ENCODE measurements at regions not wholly inside any gene's neighbourhood (a gene's known extent, or its start where the extent isn't known, plus 50 kb on each side); places are given as distances from the start of the nearest gene placed in this dataset.
"Not testable (repeated sequence)": the region's sequence is repeated elsewhere in the genome, so short reads cannot be mapped to it uniquely, and the experiment has no call there.

DNA sequence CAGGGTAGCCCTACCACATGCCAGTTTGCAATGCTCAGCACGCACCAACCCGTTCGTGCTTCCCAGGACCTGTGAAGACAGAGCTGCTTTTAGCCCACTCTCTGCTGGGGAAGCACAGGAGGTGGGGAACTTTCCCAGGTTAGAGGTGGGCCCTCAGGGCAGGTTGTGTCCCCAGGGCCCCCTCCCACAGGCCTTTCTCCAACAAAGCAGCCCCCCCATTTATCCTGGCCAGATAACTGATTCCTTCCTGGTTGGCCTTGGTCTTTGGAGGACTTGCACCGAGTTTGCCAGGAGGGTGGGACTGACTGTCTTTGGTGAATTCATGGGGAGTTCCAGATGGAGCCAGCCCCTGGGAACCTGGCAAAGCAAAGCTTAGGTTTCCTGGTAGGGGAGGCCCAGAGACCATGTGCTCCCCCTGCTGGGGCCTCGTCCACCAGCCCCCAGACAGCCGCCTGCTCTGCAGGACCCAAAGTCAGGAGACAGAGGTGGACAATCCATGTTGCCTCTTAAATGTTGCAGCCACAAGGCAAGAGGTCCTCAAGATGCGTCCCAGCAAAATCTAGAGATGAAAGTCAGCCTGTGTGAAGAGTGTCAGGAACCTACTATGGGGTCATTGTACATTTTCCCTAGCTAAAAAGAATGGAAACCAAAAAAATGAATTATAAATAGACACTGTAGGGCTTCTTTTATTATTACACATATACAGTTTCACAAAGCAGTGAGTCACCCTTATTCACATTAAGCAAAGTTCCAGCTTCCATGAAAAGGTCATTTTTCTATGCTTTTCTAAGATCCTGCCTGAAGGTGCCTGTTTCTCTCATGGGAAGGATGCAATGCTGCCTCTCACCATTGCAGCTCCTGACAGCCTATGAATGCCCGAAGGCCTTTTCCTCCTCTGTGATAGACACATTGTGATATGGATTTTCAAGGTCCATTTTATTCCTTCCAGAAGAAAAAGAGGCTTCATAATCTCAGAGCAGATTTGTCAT lies 497.8 kb downstream of the PREX1 start:
- DNase-seq (ENCODE audit: low read depth, low spot score) = no peak
- ChIA-PET CTCF (interaction anchor here (1.4 to 2.2 kb wide), 4 partner anchors 9 to 543 kb away, joined by 4 to 7 read pairs (median 6); no protein-coding TSS in a partner anchor), POLR2A (no interaction called here)
- no peak overlapping the region for H3K4me3 ChIP-seq (ENCODE audit: low read depth, low read length)
- TF ChIP-seq, protein P1, sequence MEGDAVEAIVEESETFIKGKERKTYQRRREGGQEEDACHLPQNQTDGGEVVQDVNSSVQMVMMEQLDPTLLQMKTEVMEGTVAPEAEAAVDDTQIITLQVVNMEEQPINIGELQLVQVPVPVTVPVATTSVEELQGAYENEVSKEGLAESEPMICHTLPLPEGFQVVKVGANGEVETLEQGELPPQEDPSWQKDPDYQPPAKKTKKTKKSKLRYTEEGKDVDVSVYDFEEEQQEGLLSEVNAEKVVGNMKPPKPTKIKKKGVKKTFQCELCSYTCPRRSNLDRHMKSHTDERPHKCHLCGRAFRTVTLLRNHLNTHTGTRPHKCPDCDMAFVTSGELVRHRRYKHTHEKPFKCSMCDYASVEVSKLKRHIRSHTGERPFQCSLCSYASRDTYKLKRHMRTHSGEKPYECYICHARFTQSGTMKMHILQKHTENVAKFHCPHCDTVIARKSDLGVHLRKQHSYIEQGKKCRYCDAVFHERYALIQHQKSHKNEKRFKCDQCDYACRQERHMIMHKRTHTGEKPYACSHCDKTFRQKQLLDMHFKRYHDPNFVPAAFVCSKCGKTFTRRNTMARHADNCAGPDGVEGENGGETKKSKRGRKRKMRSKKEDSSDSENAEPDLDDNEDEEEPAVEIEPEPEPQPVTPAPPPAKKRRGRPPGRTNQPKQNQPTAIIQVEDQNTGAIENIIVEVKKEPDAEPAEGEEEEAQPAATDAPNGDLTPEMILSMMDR (IDR thresholded peaks at IDR 0.05; ENCODE audit: insufficient read depth, low read length, missing control alignments) = peak; percentile 26

DNA sequence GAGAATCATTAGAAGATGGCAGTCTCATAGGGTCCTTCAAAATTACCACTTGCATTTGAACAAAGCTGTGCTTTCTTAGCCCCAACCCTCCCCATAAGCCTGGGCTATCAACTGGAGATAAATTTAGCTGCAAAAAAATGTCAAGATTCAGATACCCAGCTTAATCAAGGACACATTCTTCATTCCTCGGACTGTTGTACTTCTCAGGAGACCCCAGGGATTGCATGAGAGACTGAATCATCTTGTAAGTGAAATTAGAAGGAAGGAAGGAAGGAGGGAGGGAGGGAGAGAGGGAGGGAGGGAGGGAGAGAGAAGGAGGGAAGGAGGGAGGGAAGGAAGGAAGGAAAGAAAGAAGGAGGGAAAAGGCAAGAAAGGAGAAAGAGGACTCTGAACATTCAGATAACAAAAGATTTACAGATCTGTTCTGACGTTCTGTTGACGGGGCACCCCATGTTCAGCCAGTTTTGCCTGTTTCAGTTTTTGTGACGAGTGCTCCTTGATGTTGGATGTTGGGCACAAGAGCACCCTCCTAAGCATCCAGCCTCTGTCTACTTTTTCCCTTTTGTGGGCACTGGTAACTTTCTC lies 498.7 kb downstream of the PREX1 start:
- TF ChIP-seq, protein P1 (IDR thresholded peaks at IDR 0.05; ENCODE audit: insufficient read depth, low read length, missing control alignments) = no peak
- ChIA-PET POLR2A (no interaction called here), CTCF (interaction anchor here (1.4 to 2.2 kb wide), 3 partner anchors 33 to 542 kb away, joined by 4 to 7 read pairs (median 6); no protein-coding TSS in a partner anchor)
- DNase-seq (ENCODE audit: low read depth, low spot score) = no peak
- H3K4me3 ChIP-seq (ENCODE audit: low read depth, low read length) = no peak overlapping the region

DNA sequence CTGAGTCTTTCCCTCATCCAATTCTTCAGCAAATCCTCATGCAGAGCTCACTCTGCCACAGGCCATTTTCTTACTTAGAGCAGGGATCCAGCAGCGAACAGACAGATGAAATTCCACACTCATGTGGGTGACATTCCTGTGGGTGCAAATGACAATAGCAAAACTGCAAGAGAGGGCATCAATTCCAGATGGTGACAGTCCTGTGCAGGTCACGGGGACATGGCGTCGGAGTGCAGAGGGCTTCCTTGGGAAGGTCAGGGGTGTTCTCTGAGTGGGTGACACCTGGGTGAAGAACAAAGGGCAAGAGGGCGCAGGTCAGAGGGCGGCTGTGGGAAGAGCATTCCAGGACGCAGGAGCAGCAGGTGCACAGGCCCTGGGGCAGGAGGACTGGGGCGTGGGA lies 500.0 kb downstream of the PREX1 start:
- H3K4me3 ChIP-seq (ENCODE audit: low read depth, low read length); POLR2A ChIA-PET; CTCF ChIA-PET; DNase-seq (ENCODE audit: low read depth, low spot score): not testable (repeated sequence)

DNA sequence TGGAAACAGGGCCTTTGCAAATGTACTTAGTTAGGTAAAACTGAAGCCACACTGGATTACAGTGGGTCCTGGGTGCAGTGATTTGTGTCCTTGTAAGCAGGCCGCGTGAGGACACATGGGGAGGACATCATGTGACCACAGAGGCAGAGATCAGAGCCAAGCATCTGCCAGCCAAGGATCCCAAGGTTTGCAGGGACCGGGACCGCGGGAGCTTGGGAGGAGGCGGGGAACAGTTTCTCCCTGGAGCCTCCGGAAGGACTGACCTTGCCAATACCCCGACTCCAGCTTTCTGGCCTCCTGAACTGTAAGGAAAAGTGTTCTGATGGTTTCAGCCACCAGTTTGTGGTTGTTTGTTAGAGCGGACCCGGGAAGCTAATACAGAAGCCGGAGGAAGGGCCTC lies 500.9 kb downstream of the PREX1 start:
- H3K4me3 ChIP-seq (ENCODE audit: low read depth, low read length) = no peak overlapping the region
- POLR2A ChIA-PET = no interaction called here
- TF ChIP-seq, protein P1 (IDR thresholded peaks at IDR 0.05; ENCODE audit: insufficient read depth, low read length, missing control alignments) = no peak
- DNase-seq (ENCODE audit: low read depth, low spot score) = no peak
- CTCF ChIA-PET = no interaction called here

DNA sequence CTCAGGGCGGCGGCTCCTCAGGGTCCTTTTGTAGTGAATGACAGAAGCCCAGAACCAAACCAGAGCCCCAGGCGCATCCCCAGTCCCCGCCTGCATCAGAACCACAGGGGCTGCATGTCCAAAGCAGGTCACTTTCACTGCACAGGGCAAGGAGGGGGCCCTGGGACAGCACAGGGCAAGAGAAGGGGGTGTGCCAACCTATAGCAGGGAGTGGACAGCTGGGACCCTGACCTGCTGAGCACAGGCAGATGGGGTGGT lies 501.4 kb downstream of the PREX1 start:
- DNase-seq (ENCODE audit: low read depth, low spot score) = no peak
- CTCF ChIA-PET = no interaction called here
- POLR2A ChIA-PET = no interaction called here
- TF ChIP-seq, protein P1 (IDR thresholded peaks at IDR 0.05; ENCODE audit: insufficient read depth, low read length, missing control alignments) = no peak
- H3K4me3 ChIP-seq (ENCODE audit: low read depth, low read length) = no peak overlapping the region

DNA sequence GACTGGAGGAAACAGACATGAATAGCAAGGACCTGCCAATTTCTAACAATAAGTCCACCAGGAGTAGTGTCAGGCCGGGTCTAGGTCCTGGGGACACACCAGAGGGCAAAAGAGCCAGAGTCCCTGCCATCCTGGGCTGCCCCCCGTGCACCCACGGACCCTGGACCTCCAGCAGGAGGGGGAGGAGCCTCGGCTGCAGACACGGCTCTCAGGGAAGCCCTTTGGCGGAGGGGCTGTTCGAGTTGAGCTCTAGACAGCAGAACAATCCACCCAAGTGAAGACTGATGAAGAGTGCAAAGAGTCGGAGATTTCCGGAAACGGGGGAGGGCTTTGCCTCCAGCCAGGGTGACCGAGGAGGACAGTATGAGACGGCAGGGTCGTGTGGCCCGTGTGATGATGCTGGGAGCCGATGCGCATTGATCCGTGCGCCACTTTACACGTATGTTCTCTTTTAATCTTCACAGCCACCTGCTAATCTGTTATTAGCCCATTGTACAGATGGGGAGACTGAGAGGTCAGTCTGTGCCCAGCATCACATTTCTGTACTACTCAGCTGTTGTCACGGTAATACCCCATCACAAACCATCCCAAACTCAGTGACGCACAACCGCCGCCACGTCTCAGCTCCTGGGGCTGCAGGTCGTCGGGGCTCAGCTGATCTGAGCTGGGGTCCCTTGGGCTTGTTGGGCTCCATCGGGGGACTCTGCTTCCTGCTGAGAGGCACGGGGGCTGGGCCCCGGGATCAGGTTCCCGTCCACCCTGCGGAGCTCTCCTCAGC lies 502.0 kb downstream of the PREX1 start:
- no peak overlapping the region for H3K4me3 ChIP-seq (ENCODE audit: low read depth, low read length)
- ChIA-PET CTCF (no interaction called here), POLR2A (no interaction called here)
- TF ChIP-seq, protein P1 (IDR thresholded peaks at IDR 0.05; ENCODE audit: insufficient read depth, low read length, missing control alignments) = no peak
- DNase-seq (ENCODE audit: low read depth, low spot score) = no peak

All from AG04449 (cell line).